ENCODE measurements at regions not wholly inside any gene's neighbourhood (a gene's known extent, or its start where the extent isn't known, plus 50 kb on each side); places are given as distances from the start of the nearest gene placed in this dataset.

- no peaks in the 10 kb centered on the region for H3K36me3 ChIP-seq
- TF ChIP-seq POLR2A (IDR thresholded peaks at IDR 0.05), result no peak
- TF ChIP-seq, protein P1, sequence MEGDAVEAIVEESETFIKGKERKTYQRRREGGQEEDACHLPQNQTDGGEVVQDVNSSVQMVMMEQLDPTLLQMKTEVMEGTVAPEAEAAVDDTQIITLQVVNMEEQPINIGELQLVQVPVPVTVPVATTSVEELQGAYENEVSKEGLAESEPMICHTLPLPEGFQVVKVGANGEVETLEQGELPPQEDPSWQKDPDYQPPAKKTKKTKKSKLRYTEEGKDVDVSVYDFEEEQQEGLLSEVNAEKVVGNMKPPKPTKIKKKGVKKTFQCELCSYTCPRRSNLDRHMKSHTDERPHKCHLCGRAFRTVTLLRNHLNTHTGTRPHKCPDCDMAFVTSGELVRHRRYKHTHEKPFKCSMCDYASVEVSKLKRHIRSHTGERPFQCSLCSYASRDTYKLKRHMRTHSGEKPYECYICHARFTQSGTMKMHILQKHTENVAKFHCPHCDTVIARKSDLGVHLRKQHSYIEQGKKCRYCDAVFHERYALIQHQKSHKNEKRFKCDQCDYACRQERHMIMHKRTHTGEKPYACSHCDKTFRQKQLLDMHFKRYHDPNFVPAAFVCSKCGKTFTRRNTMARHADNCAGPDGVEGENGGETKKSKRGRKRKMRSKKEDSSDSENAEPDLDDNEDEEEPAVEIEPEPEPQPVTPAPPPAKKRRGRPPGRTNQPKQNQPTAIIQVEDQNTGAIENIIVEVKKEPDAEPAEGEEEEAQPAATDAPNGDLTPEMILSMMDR (IDR thresholded peaks at IDR 0.05), result no peak
- 28% methylated on average over 2 of the region's 2 CpGs for WGBS (ENCODE audit: insufficient coverage, low coverage, low lambda C conversion rate, missing lambda C conversion rate)
Observed at GRCh38 chr9:108609897-108610253, 245.9 kb downstream of the ACTL7B start.

DNA sequence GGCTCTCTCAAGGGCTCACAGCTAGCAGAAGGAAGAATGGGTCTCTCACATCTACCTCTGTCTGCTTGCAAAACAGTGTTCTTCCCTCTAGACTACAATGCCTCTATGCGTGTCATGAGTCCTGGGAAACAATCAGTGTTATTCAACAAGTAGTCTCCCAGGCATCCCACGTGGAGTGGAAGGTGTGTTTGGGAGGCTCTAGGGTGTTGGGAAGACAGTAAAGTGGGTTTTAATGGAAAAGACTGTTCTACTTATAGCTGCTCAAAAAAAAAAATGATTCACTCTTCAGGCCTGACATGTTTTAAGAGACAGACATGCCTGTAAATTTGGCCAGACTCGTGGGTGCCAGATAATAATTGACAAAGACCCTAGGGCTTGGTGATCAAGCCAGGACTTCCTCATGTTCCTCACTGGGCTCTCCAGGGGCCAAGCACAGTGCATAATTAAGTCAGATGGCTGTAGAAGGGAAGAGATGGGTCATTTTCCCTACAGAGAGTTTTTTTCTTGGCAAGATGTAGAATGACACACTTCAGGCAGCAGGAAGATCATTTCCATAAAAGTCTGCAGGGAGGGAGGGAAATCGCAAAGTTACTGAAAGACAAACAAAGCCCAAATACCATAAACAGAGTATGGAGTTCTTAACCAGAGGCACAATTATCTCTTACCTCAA, 246.4 kb downstream of the ACTL7B start:
- no peak for DNase-seq
- H3K9me3 ChIP-seq, result no peaks in the 10 kb centered on the region
- intact Hi-C loops (cut with DNase I), result no loop called here
- H3K27me3 ChIP-seq, result no peaks in the 10 kb centered on the region
- WGBS (ENCODE audit: insufficient coverage, low coverage, low lambda C conversion rate, missing lambda C conversion rate), result 34% methylated on average over 4 of the region's 4 CpGs
- H3K27ac ChIP-seq, result no peak overlapping the region
- TF ChIP-seq, protein P1 (IDR thresholded peaks at IDR 0.05), result no peak
- no peak for TF ChIP-seq POLR2A (IDR thresholded peaks at IDR 0.05)
- no peak for ATAC-seq
- H3K36me3 ChIP-seq, result no peaks in the 10 kb centered on the region
- H3K4me1 ChIP-seq, result no peaks in the 10 kb centered on the region
- H3K4me3 ChIP-seq, result no peak overlapping the region

More at GRCh38 chr9:108609897-108610253, 245.9 kb downstream of the ACTL7B start:
- H3K4me3 ChIP-seq, result no peak overlapping the region
- H3K27me3 ChIP-seq, result no peaks in the 10 kb centered on the region
- H3K27ac ChIP-seq, result no peak overlapping the region
- DNase-seq, result no peak
- ATAC-seq, result no peak
- no peaks in the 10 kb centered on the region for H3K9me3 ChIP-seq
- H3K4me1 ChIP-seq, result no peaks in the 10 kb centered on the region
- intact Hi-C loops (cut with DNase I), result no loop called here

- whole genome bisulfite sequencing (ENCODE audit: insufficient coverage, low coverage, low lambda C conversion rate, missing lambda C conversion rate), result 38% methylated on average over 4 of the region's 4 CpGs
- Histone ChIP-seq H3K4me3 (no peak overlapping the region), H3K36me3 (no peaks in the 10 kb centered on the region), H3K4me1 (no peaks in the 10 kb centered on the region), H3K27me3 (no peaks in the 10 kb centered on the region), H3K9me3 (no peaks in the 10 kb centered on the region), H3K27ac (no peak overlapping the region)
- ATAC-seq (no peak), DNase-seq (no peak)
- TF ChIP-seq POLR2A (IDR thresholded peaks at IDR 0.05), result no peak
- TF ChIP-seq, protein P1 (IDR thresholded peaks at IDR 0.05), result no peak
- intact Hi-C loops (cut with DNase I), result no loop called here
Observed at GRCh38 chr9:108607607-108608006, 248.2 kb downstream of the ACTL7B start.

DNA sequence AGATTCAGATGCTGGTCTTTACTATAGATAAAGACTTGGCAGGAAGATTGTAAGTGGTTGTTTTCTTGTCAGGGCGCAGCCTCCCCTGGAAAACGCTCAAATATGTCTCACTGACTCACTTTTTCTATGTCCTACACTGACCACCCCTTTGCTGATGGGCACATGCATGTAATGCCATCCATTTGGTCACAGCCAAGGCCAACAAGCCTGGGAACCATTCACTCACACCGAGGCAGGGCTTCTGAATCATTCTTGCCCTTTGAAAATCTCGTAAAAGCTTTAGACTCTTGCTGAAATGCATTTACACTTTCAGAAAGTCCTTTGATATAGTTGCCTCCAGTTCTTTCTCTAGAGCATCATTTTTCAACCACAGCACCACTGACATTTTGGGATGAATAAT, 249.4 kb downstream of the ACTL7B start:
- TF ChIP-seq, protein P1 (IDR thresholded peaks at IDR 0.05), result no peak
- no peak for TF ChIP-seq POLR2A (IDR thresholded peaks at IDR 0.05)
- no peaks in the 10 kb centered on the region for H3K4me1 ChIP-seq
- no peaks in the 10 kb centered on the region for H3K27me3 ChIP-seq
- no peak for DNase-seq
- 39% methylated on average over 4 of the region's 4 CpGs for WGBS (ENCODE audit: insufficient coverage, low coverage, low lambda C conversion rate, missing lambda C conversion rate)
- no peaks in the 10 kb centered on the region for H3K36me3 ChIP-seq
- intact Hi-C loops (cut with DNase I), result no loop called here
- H3K4me3 ChIP-seq, result no peak overlapping the region
- no peak for ATAC-seq
- no peak overlapping the region for H3K27ac ChIP-seq
- H3K9me3 ChIP-seq, result no peaks in the 10 kb centered on the region

GRCh38 chr9:108603141-108603540, 252.6 kb downstream of the ACTL7B start:
- no peaks in the 10 kb centered on the region for H3K9me3 ChIP-seq
- no peaks in the 10 kb centered on the region for H3K36me3 ChIP-seq
- no peaks in the 10 kb centered on the region for H3K4me1 ChIP-seq
- intact Hi-C loops (cut with DNase I), result no loop called here
- no peak for ATAC-seq
- WGBS (ENCODE audit: insufficient coverage, low coverage, low lambda C conversion rate, missing lambda C conversion rate), result 14% methylated on average over 1 of the region's 3 CpGs
- DNase-seq, result no peak
- H3K27me3 ChIP-seq, result no peaks in the 10 kb centered on the region
- H3K4me3 ChIP-seq, result no peak overlapping the region
- TF ChIP-seq POLR2A (IDR thresholded peaks at IDR 0.05), result no peak
- TF ChIP-seq, protein P1 (IDR thresholded peaks at IDR 0.05), result no peak
- no peak overlapping the region for H3K27ac ChIP-seq

Measured in right lobe of liver (tissue), 6 donors.